G401 (cell line): ENCODE measurements at regions not wholly inside any gene's neighbourhood (a gene's known extent, or its start where the extent isn't known, plus 50 kb on each side); places are given as distances from the start of the nearest gene placed in this dataset.

ENCODE experiments used
- DNase-seq: peaks from one replicate; pipeline ENCODE4 v3.0.0-alpha.2; 2015; ENCODE audit warnings: low spot score
- in situ Hi-C: cut with HindIII; loops from 2 replicates; pipeline ENCODE4 v1.10.0; 2016; ENCODE audit warnings: low sequenced_read_pairs, mixed read lengths

GRCh38 chr4:182174979-182175378, 68.2 kb upstream of the TENM3 start:
- DNase-seq, result no peak
- in situ Hi-C loops, result no loop called here

GRCh38 chr4:182175788-182176519, 67.2 kb upstream of the TENM3 start:
- DNase-seq, result no peak
- in situ Hi-C loops, result no loop called here

- in situ Hi-C loops, result no loop called here
- no peak for DNase-seq
These were observed 66.0 kb upstream of the TENM3 start for GRCh38 chr4:182177166-182177565.

- in situ Hi-C loops, result no loop called here
- no peak for DNase-seq
These were observed 64.1 kb upstream of the TENM3 start for GRCh38 chr4:182179105-182179504.

GRCh38 chr4:182179751-182180150, 63.5 kb upstream of the TENM3 start:
- no peak for DNase-seq
- in situ Hi-C loops, result no loop called here

GRCh38 chr4:182185491-182185890, 57.7 kb upstream of the TENM3 start:
- in situ Hi-C loops, result no loop called here
- DNase-seq, result no peak

- in situ Hi-C loops, result no loop called here
- no peak for DNase-seq
These were observed 55.5 kb upstream of the TENM3 start for GRCh38 chr4:182187674-182188073.

- in situ Hi-C loops, result no loop called here
These were observed 54.6 kb upstream of the TENM3 start for GRCh38 chr4:182188622-182189021.

GRCh38 chr4:182189103-182189878, 53.9 kb upstream of the TENM3 start:
- in situ Hi-C loops, result no loop called here
- no peak for DNase-seq

More at GRCh38 chr4:182188622-182189021, 54.6 kb upstream of the TENM3 start:
- DNase-seq, result no peak

GRCh38 chr4:182190306-182190705, 52.9 kb upstream of the TENM3 start:
- in situ Hi-C loops, result no loop called here

GRCh38 chr4:182192511-182193181, 50.6 kb upstream of the TENM3 start:
- DNase-seq, result no peak
- in situ Hi-C loops, result no loop called here

More at GRCh38 chr4:182190306-182190705, 52.9 kb upstream of the TENM3 start:
- no peak for DNase-seq

- DNase-seq, result no peak
- in situ Hi-C loops, result no loop called here
These were observed 49.9 kb upstream of the TENM3 start for GRCh38 chr4:182193311-182193710.
